DOHH2 (cell line): ENCODE measurements at regions not wholly inside any gene's neighbourhood (a gene's known extent, or its start where the extent isn't known, plus 50 kb on each side); places are given as distances from the start of the nearest gene placed in this dataset.
"Not testable (repeated sequence)": the region's sequence is repeated elsewhere in the genome, so short reads cannot be mapped to it uniquely, and the experiment has no call there.

ENCODE experiments used
- H3F3A ChIP-seq: fragments of 200-600 bp; sonication (generic), shearing (Covaris generic); 2 replicates; pipeline ENCODE4 v1.6.0; 2016; ENCODE audit warnings: antibody characterized with exemption, mild to moderate bottlenecking; ENCODE audit not compliant: control insufficient read depth, insufficient read depth
- H3K27ac ChIP-seq: fragments of 200-600 bp; sonication (generic); 2 replicates; pipeline ENCODE4 v1.5.1; 2014; ENCODE audit warnings: low read depth, mild to moderate bottlenecking, low read length, moderate library complexity
- H3K27me3 ChIP-seq: fragments of 200-600 bp; sonication (generic); 2 replicates; pipeline ENCODE4 v1.6.1; 2014; ENCODE audit warnings: mild to moderate bottlenecking, low read length, mixed read lengths; ENCODE audit not compliant: control insufficient read depth
- H3K36me3 ChIP-seq: fragments of 200-600 bp; sonication (generic); 2 replicates; pipeline ENCODE4 v1.6.1; 2014; ENCODE audit warnings: mild to moderate bottlenecking, low read length, moderate library complexity, mixed read lengths; ENCODE audit not compliant: control insufficient read depth
- H3K4me1 ChIP-seq: fragments of 200-600 bp; sonication (generic); 2 replicates; pipeline ENCODE4 v1.6.1; 2014; ENCODE audit warnings: mild to moderate bottlenecking, low read length, mixed read lengths; ENCODE audit not compliant: control insufficient read depth
- H3K4me2 ChIP-seq: fragments of 200-600 bp; sonication (generic); 2 replicates; pipeline ENCODE4 v1.6.0; 2014; ENCODE audit warnings: mild to moderate bottlenecking, low read length, moderate library complexity
- H3K4me3 ChIP-seq: fragments of 200-600 bp; sonication (generic); 2 replicates; pipeline ENCODE4 v1.5.1; 2014; ENCODE audit warnings: mild to moderate bottlenecking, low read length, mixed read lengths
- H3K79me2 ChIP-seq: fragments of 200-600 bp; sonication (generic); 2 replicates; pipeline ENCODE4 v1.6.1; 2014; ENCODE audit warnings: mild to moderate bottlenecking, low read length, mixed read lengths; ENCODE audit not compliant: control insufficient read depth
- H3K9me2 ChIP-seq: fragments of 200-600 bp; sonication (generic); replicated peaks from 2 replicates; pipeline ENCODE4 v1.6.1; 2014; ENCODE audit warnings: mild to moderate bottlenecking, low read length, mixed read lengths; ENCODE audit not compliant: control insufficient read depth
- H3K9me3 ChIP-seq: fragments of 200-600 bp; sonication (generic); 2 replicates; pipeline ENCODE4 v1.6.1; 2014; ENCODE audit warnings: antibody characterized with exemption, low read length, mixed read lengths; ENCODE audit not compliant: control insufficient read depth, insufficient read depth
- H4K20me1 ChIP-seq: fragments of 200-600 bp; sonication (generic); 2 replicates; pipeline ENCODE4 v1.6.0; 2014; ENCODE audit warnings: low read depth, mild to moderate bottlenecking, antibody characterized with exemption, low read length, moderate library complexity; ENCODE audit not compliant: control insufficient read depth, insufficient read depth
- CTCF ChIP-seq: fragments of 200-600 bp; sonication (generic); IDR thresholded peaks from one replicate; pipeline ENCODE4 v1.5.1; 2014; ENCODE audit warnings: antibody characterized with exemption, mild to moderate bottlenecking, low read depth, low read length; ENCODE audit not compliant: poor library complexity, severe bottlenecking
- EZH2phosphoT487 ChIP-seq: fragments of 200-600 bp; sonication (generic); IDR thresholded peaks from 2 replicates; pipeline ENCODE4 v1.6.1; 2017; ENCODE audit warnings: borderline replicate concordance, mild to moderate bottlenecking, antibody characterized with exemption, low read length, moderate library complexity, mixed read lengths

GRCh38 chr15:91413142-91413541 is 313.1 kb downstream of the SV2B start:
- H3K36me3 ChIP-seq: no peaks in the 10 kb centered on the region
- H3K4me2 ChIP-seq: no peak overlapping the region
- H3K4me3 ChIP-seq: no peak overlapping the region
- no peaks in the 10 kb centered on the region for H3K4me1 ChIP-seq
- no peak overlapping the region for H3K27ac ChIP-seq
- H3F3A ChIP-seq: no peaks in the 10 kb centered on the region
- TF ChIP-seq EZH2phosphoT487: no peak
- no peak for TF ChIP-seq CTCF
- no peaks in the 10 kb centered on the region for H3K79me2 ChIP-seq
- H3K9me2 ChIP-seq: no peaks in the 10 kb centered on the region
- no peaks in the 10 kb centered on the region for H4K20me1 ChIP-seq
- no peaks in the 10 kb centered on the region for H3K9me3 ChIP-seq
- no peaks in the 10 kb centered on the region for H3K27me3 ChIP-seq

GRCh38 chr15:91414124-91414523 is 314.1 kb downstream of the SV2B start:
- H4K20me1 ChIP-seq: no peaks in the 10 kb centered on the region
- H3K9me3 ChIP-seq: no peaks in the 10 kb centered on the region
- H3K4me2 ChIP-seq: no peak overlapping the region
- no peak overlapping the region for H3K4me3 ChIP-seq
- no peaks in the 10 kb centered on the region for H3K79me2 ChIP-seq
- H3K9me2 ChIP-seq: no peaks in the 10 kb centered on the region
- no peak overlapping the region for H3K27ac ChIP-seq
- no peaks in the 10 kb centered on the region for H3F3A ChIP-seq
- TF ChIP-seq EZH2phosphoT487 (no peak), CTCF (no peak)
- H3K27me3 ChIP-seq: no peaks in the 10 kb centered on the region
- no peaks in the 10 kb centered on the region for H3K4me1 ChIP-seq
- no peaks in the 10 kb centered on the region for H3K36me3 ChIP-seq

- H3K4me2 ChIP-seq: not testable (repeated sequence)
Measured at GRCh38 chr15:91415258-91415657, 315.2 kb downstream of the SV2B start.

GRCh38 chr15:91420689-91421088 is 320.6 kb downstream of the SV2B start:
- Histone ChIP-seq H3K4me1 (no peaks in the 10 kb centered on the region), H3F3A (no peaks in the 10 kb centered on the region), H3K4me3 (no peak overlapping the region), H3K4me2 (no peak overlapping the region), H3K79me2 (no peaks in the 10 kb centered on the region), H3K9me3 (no peaks in the 10 kb centered on the region), H3K36me3 (no peaks in the 10 kb centered on the region), H4K20me1 (no peaks in the 10 kb centered on the region), H3K27me3 (no peaks in the 10 kb centered on the region), H3K9me2 (no peaks in the 10 kb centered on the region), H3K27ac (no peak overlapping the region)
- TF ChIP-seq EZH2phosphoT487: no peak
- TF ChIP-seq CTCF: no peak

More at GRCh38 chr15:91415258-91415657, 315.2 kb downstream of the SV2B start:
- not testable (repeated sequence) for H3K36me3 ChIP-seq, H3F3A ChIP-seq, H3K27ac ChIP-seq, H3K9me2 ChIP-seq, H3K79me2 ChIP-seq, H3K9me3 ChIP-seq, H3K27me3 ChIP-seq, H4K20me1 ChIP-seq, H3K4me3 ChIP-seq, H3K4me1 ChIP-seq
